Keratinocyte (primary cell): ENCODE measurements at regions not wholly inside any gene's neighbourhood (a gene's known extent, or its start where the extent isn't known, plus 50 kb on each side); places are given as distances from the start of the nearest gene placed in this dataset.

Experiments used
- DNase-seq: peaks from one replicate; pipeline ENCODE4 v3.0.0-alpha.2; 2011; ENCODE audit warnings: low read depth, missing footprints, low spot score
- FAIRE-seq: peaks from 2 replicates; lab custom pipeline; 2011; peaks lifted over from hg19 to GRCh38; lab: Jason Lieb, UNC
- H2AFZ ChIP-seq: 2 replicates; pipeline ENCODE4 v1.6.0; 2012; ENCODE audit warnings: low read length, control low read depth, inconsistent platforms; ENCODE audit not compliant: control insufficient read depth
- H3K27ac ChIP-seq: 2 replicates; pipeline ENCODE4 v1.5.1; 2011; ENCODE audit warnings: low read length; ENCODE audit not compliant: control insufficient read depth, insufficient read depth
- H3K27me3 ChIP-seq: 3 replicates; pipeline ENCODE4 v1.6.0; 2011; ENCODE audit warnings: low read length; ENCODE audit not compliant: control insufficient read depth, insufficient read depth; ENCODE audit errors: extremely low read depth
- H3K36me3 ChIP-seq, 2 experiments: 2 replicates in 1 of 2; 3 replicates in 1 of 2; pipeline ENCODE4 v1.5.1; 2011; ENCODE audit warnings: low read length in 2 of 2, mild to moderate bottlenecking in 1 of 2; ENCODE audit not compliant: control insufficient read depth in 2 of 2, insufficient read depth in 2 of 2; ENCODE audit errors: extremely low read depth in 1 of 2
- H3K4me1 ChIP-seq: 3 replicates; pipeline ENCODE4 v1.5.1; 2011; ENCODE audit warnings: low read length; ENCODE audit not compliant: control insufficient read depth, insufficient read depth; ENCODE audit errors: extremely low read depth
- H3K4me2 ChIP-seq: 3 replicates; pipeline ENCODE4 v1.6.0; 2011; ENCODE audit warnings: low read depth, low read length; ENCODE audit not compliant: control insufficient read depth, insufficient read depth; ENCODE audit errors: extremely low read depth
- H3K4me3 ChIP-seq, 3 experiments: fragments of 200-600 bp in 1 of 3; sonication (generic) in 1 of 3; 2 replicates in 2 of 3; 3 replicates in 1 of 3; pipeline ENCODE4 v1.5.1; 2011 to 2016; ENCODE audit warnings: low read length in 3 of 3, mild to moderate bottlenecking in 3 of 3, control low read depth in 2 of 3, inconsistent platforms in 1 of 3, low read depth in 1 of 3, mixed read lengths in 1 of 3, mixed run types in 1 of 3, moderate library complexity in 1 of 3; ENCODE audit not compliant: control insufficient read depth in 2 of 3, insufficient read depth in 2 of 3; ENCODE audit errors: extremely low read depth in 1 of 3
- H3K79me2 ChIP-seq: 2 replicates; pipeline ENCODE4 v1.6.0; 2012; ENCODE audit warnings: low read length; ENCODE audit not compliant: control insufficient read depth, insufficient read depth
- H3K9ac ChIP-seq: 3 replicates; pipeline ENCODE4 v1.6.0; 2011; ENCODE audit warnings: low read length; ENCODE audit not compliant: control insufficient read depth, insufficient read depth; ENCODE audit errors: extremely low read depth
- H3K9me1 ChIP-seq: 3 replicates; pipeline ENCODE4 v1.6.0; 2011; ENCODE audit warnings: low read length; ENCODE audit not compliant: control insufficient read depth, insufficient read depth; ENCODE audit errors: extremely low read depth
- H3K9me3 ChIP-seq: 2 replicates; pipeline ENCODE4 v1.5.1; 2012; ENCODE audit warnings: low read depth, low read length; ENCODE audit not compliant: control insufficient read depth
- H4K20me1 ChIP-seq: 3 replicates; pipeline ENCODE4 v1.6.0; 2011; ENCODE audit warnings: low read length; ENCODE audit not compliant: control insufficient read depth, insufficient read depth; ENCODE audit errors: extremely low read depth
- CTCF ChIP-seq, 3 experiments: IDR thresholded peaks in 1 of 3; conservative IDR thresholded peaks in 1 of 3; optimal IDR thresholded peaks in 1 of 3; 2 replicates in 2 of 3; 3 replicates in 1 of 3; pipeline versions ENCODE3 to v1.5.1; 2011; ENCODE audit warnings: low read length in 3 of 3, mild to moderate bottlenecking in 3 of 3, moderate library complexity in 2 of 3, control low read depth in 1 of 3, inconsistent platforms in 1 of 3; ENCODE audit not compliant: insufficient read depth in 2 of 3; ENCODE audit errors: extremely low read depth in 1 of 3
- EZH2 ChIP-seq: IDR thresholded peaks from one replicate; pipeline ENCODE4 v1.6.1; 2012; ENCODE audit warnings: inconsistent platforms, mild to moderate bottlenecking, low read length, moderate library complexity
- dilution Hi-C: fragments of 300-500 bp; cut with MboI; formaldehyde crosslinking; loops from one replicate; pipeline ENCODE4 v1.7.0; 2020; ENCODE audit warnings: low sequenced_read_pairs; ENCODE audit not compliant: extremely low pct_ligation_motif_present

- Histone ChIP-seq H3K36me3 (no peaks in the 10 kb centered on the region), H3K79me2 (no peaks in the 10 kb centered on the region), H3K4me3 (no peak overlapping the region), H4K20me1 (no peaks in the 10 kb centered on the region), H2AFZ (no peak overlapping the region), H3K27me3 (peaks cover 3% of the 10 kb centered on the region), H3K9me3 (no peaks in the 10 kb centered on the region), H3K9me1 (no peaks in the 10 kb centered on the region), H3K4me2 (no peak overlapping the region), H3K27ac (no peak overlapping the region), H3K9ac (no peak overlapping the region), H3K4me1 (no peaks in the 10 kb centered on the region)
- no peak for TF ChIP-seq CTCF (optimal IDR thresholded peaks at IDR 0.05 in 1 of 3, IDR thresholded peaks at IDR 0.05 in 1 of 3, conservative IDR thresholded peaks at IDR 0.05 in 1 of 3; ENCODE audit: extremely low read depth in 1 of 3, insufficient read depth in 2 of 3, low read length in 3 of 3)
- TF ChIP-seq EZH2: no peak
- FAIRE-seq (no peak), DNase-seq (no peak)
- dilution Hi-C loops: no loop called here
Measured at GRCh38 chr5:38618154-38618553, 61.7 kb upstream of the LIFR start.

GRCh38 chr5:38621331-38621730 lies 64.9 kb upstream of the LIFR start:
- H3K27me3 ChIP-seq: no peaks in the 10 kb centered on the region
- no peaks in the 10 kb centered on the region for H3K36me3 ChIP-seq
- no peaks in the 10 kb centered on the region for H4K20me1 ChIP-seq
- H3K9ac ChIP-seq: no peak overlapping the region
- H3K4me3 ChIP-seq: no peak overlapping the region
- H3K4me2 ChIP-seq: no peak overlapping the region
- no peak overlapping the region for H3K27ac ChIP-seq
- H3K79me2 ChIP-seq: no peaks in the 10 kb centered on the region
- dilution Hi-C loops: no loop called here
- no peaks in the 10 kb centered on the region for H3K4me1 ChIP-seq
- TF ChIP-seq EZH2: no peak
- no peak for TF ChIP-seq CTCF (optimal IDR thresholded peaks at IDR 0.05 in 1 of 3, IDR thresholded peaks at IDR 0.05 in 1 of 3, conservative IDR thresholded peaks at IDR 0.05 in 1 of 3; ENCODE audit: extremely low read depth in 1 of 3, insufficient read depth in 2 of 3, low read length in 3 of 3)
- H3K9me1 ChIP-seq: no peaks in the 10 kb centered on the region
- no peaks in the 10 kb centered on the region for H3K9me3 ChIP-seq
- no peak overlapping the region for H2AFZ ChIP-seq
- FAIRE-seq (no peak), DNase-seq (no peak)
